ENCODE measurements at regions not wholly inside any gene's neighbourhood (a gene's known extent, or its start where the extent isn't known, plus 50 kb on each side); places are given as distances from the start of the nearest gene placed in this dataset.

GRCh38 chr2:8614646-8615045 is 67.2 kb upstream of the ID2 start:
- TF ChIP-seq CTCF (IDR thresholded peaks at IDR 0.05): no peak
- H3K9me3 Mint-ChIP-seq: no peaks in the 10 kb centered on the region

GRCh38 chr2:8615252-8615575 is 66.6 kb upstream of the ID2 start:
- no peak for TF ChIP-seq CTCF (IDR thresholded peaks at IDR 0.05)
- Mint-ChIP-seq H3K4me1 (ENCODE audit: low read depth) (peaks cover under 1% of the 10 kb centered on the region; the same call in 1 of the 2 replicates), H3K27me3 (ENCODE audit: insufficient read depth) (peaks cover 42% of the 10 kb centered on the region), H3K9me3 (no peaks in the 10 kb centered on the region), H3K36me3 (ENCODE audit: low read depth) (no peaks in the 10 kb centered on the region), H3K4me3 (no peak overlapping the region), H3K27ac (no peak overlapping the region)
- no peak for DNase-seq

More at GRCh38 chr2:8614646-8615045, 67.2 kb upstream of the ID2 start:
- no peak for DNase-seq
- H3K4me1 Mint-ChIP-seq (ENCODE audit: low read depth): peaks cover 6% of the 10 kb centered on the region
- H3K4me3 Mint-ChIP-seq: no peak overlapping the region
- peaks cover 40% of the 10 kb centered on the region for H3K27me3 Mint-ChIP-seq (ENCODE audit: insufficient read depth)
- H3K27ac Mint-ChIP-seq: no peak overlapping the region
- no peaks in the 10 kb centered on the region for H3K36me3 Mint-ChIP-seq (ENCODE audit: low read depth)

- H3K4me3 Mint-ChIP-seq: no peak overlapping the region
- TF ChIP-seq CTCF (IDR thresholded peaks at IDR 0.05): no peak
- peaks cover 43% of the 10 kb centered on the region for H3K27me3 Mint-ChIP-seq (ENCODE audit: insufficient read depth)
- no peak for DNase-seq
- H3K4me1 Mint-ChIP-seq (ENCODE audit: low read depth): no peaks in the 10 kb centered on the region
- H3K36me3 Mint-ChIP-seq (ENCODE audit: low read depth): no peaks in the 10 kb centered on the region
- no peaks in the 10 kb centered on the region for H3K9me3 Mint-ChIP-seq
- no peak overlapping the region for H3K27ac Mint-ChIP-seq
Observed at GRCh38 chr2:8615576-8616281, 66.1 kb upstream of the ID2 start.

GRCh38 chr2:8617048-8617447 is 64.8 kb upstream of the ID2 start:
- Mint-ChIP-seq H3K9me3 (no peaks in the 10 kb centered on the region), H3K4me1 (ENCODE audit: low read depth) (no peaks in the 10 kb centered on the region), H3K27ac (no peak overlapping the region), H3K4me3 (no peak overlapping the region), H3K36me3 (ENCODE audit: low read depth) (no peaks in the 10 kb centered on the region), H3K27me3 (ENCODE audit: insufficient read depth) (peaks cover 45% of the 10 kb centered on the region)
- DNase-seq: no peak
- TF ChIP-seq CTCF (IDR thresholded peaks at IDR 0.05): no peak

- no peak overlapping the region for H3K27ac Mint-ChIP-seq
- no peak for TF ChIP-seq CTCF (IDR thresholded peaks at IDR 0.05)
- no peaks in the 10 kb centered on the region for H3K4me1 Mint-ChIP-seq (ENCODE audit: low read depth)
- H3K27me3 Mint-ChIP-seq (ENCODE audit: insufficient read depth): peaks cover 48% of the 10 kb centered on the region
- no peaks in the 10 kb centered on the region for H3K36me3 Mint-ChIP-seq (ENCODE audit: low read depth)
- no peak for DNase-seq
- no peaks in the 10 kb centered on the region for H3K9me3 Mint-ChIP-seq
- no peak overlapping the region for H3K4me3 Mint-ChIP-seq
Observed at GRCh38 chr2:8617590-8617989, 64.3 kb upstream of the ID2 start.

- no peaks in the 10 kb centered on the region for H3K9me3 Mint-ChIP-seq
- H3K36me3 Mint-ChIP-seq (ENCODE audit: low read depth): no peaks in the 10 kb centered on the region
- no peak overlapping the region for H3K4me3 Mint-ChIP-seq
- TF ChIP-seq CTCF (IDR thresholded peaks at IDR 0.05): no peak
- no peaks in the 10 kb centered on the region for H3K4me1 Mint-ChIP-seq (ENCODE audit: low read depth)
- no peak overlapping the region for H3K27ac Mint-ChIP-seq
- DNase-seq: no peak
- H3K27me3 Mint-ChIP-seq (ENCODE audit: insufficient read depth): peaks cover 55% of the 10 kb centered on the region
Observed at GRCh38 chr2:8619071-8619470, 62.8 kb upstream of the ID2 start.

Data from HFFc6 (cell line).